Mucosa of descending colon (tissue), 3 donors: ENCODE measurements at regions not wholly inside any gene's neighbourhood (a gene's known extent, or its start where the extent isn't known, plus 50 kb on each side); places are given as distances from the start of the nearest gene placed in this dataset.

Source experiments
- ATAC-seq: fragments of 200-7000 bp; cut with Tn5 transposase; one replicate; pipeline ENCODE4 v1.9.1; 2020; ENCODE audit warnings: mild to moderate bottlenecking, moderate library complexity
- DNase-seq, 3 donors: peaks; one replicate each; pipeline ENCODE4 v3.0.0-alpha.2; 2020
- H3K36me3 ChIP-seq: fragments of 200-600 bp; one replicate; pipeline ENCODE4 v1.8.0; 2021; ENCODE audit warnings: low read depth, mild to moderate bottlenecking
- H3K4me1 ChIP-seq: fragments of 200-600 bp; one replicate; pipeline ENCODE4 v1.8.0; 2021; ENCODE audit warnings: low read depth, mild to moderate bottlenecking
- H3K4me3 ChIP-seq: fragments of 200-600 bp; one replicate; pipeline ENCODE4 v1.8.0; 2021; ENCODE audit warnings: mild to moderate bottlenecking
- H3K9me3 ChIP-seq: fragments of 200-600 bp; one replicate; pipeline ENCODE4 v1.8.0; 2021; ENCODE audit warnings: mild to moderate bottlenecking
- intact Hi-C, 2 donors: fragments of 100-400 bp; cut with DNase I in 1 of 2; cut with micrococcal nuclease in 1 of 2; formaldehyde crosslinking; loops; one replicate each; pipeline versions ENCODE4 v1.11.0 to v1.11.1; 2022; cut with DNase I, micrococcal nuclease
- TF ChIP-seq, protein P1 (sequence below): fragments of 200-600 bp; IDR thresholded peaks from one replicate; pipeline ENCODE4 v1.8.0; 2022; ENCODE audit warnings: antibody characterized with exemption, mild to moderate bottlenecking
- donor health status: DM: no; HTN: no; CAD: no; lungs with moderate emphysema.
- donor health status: DM: no; HTN: no; CAD: no.
- donor health status: DM: no; HTN: yes; CAD: no.

DNA sequence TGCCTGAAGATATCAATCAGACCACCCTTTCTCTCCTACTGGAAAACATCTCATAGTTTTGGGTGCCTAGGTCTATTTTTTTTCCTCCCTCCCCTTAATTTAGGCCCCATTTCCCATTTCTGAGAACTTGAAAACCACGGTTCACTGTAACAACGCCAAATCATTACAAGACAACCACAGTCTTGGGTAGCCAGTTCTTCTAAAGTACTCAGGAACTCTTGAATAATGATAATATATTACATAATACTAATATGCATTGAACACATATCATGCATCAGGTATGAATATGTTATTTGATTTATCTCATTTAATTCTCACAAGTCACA is 185.1 kb upstream of the ADO start:
- Histone ChIP-seq H3K4me3 (no peak overlapping the region), H3K4me1 (no peaks in the 10 kb centered on the region), H3K9me3 (no peaks in the 10 kb centered on the region), H3K36me3 (no peaks in the 10 kb centered on the region)
- DNase-seq, result no peak
- TF ChIP-seq, protein P1, sequence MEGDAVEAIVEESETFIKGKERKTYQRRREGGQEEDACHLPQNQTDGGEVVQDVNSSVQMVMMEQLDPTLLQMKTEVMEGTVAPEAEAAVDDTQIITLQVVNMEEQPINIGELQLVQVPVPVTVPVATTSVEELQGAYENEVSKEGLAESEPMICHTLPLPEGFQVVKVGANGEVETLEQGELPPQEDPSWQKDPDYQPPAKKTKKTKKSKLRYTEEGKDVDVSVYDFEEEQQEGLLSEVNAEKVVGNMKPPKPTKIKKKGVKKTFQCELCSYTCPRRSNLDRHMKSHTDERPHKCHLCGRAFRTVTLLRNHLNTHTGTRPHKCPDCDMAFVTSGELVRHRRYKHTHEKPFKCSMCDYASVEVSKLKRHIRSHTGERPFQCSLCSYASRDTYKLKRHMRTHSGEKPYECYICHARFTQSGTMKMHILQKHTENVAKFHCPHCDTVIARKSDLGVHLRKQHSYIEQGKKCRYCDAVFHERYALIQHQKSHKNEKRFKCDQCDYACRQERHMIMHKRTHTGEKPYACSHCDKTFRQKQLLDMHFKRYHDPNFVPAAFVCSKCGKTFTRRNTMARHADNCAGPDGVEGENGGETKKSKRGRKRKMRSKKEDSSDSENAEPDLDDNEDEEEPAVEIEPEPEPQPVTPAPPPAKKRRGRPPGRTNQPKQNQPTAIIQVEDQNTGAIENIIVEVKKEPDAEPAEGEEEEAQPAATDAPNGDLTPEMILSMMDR, result no peak
- ATAC-seq, result no peak
- intact Hi-C loops, result no loop called here

DNA sequence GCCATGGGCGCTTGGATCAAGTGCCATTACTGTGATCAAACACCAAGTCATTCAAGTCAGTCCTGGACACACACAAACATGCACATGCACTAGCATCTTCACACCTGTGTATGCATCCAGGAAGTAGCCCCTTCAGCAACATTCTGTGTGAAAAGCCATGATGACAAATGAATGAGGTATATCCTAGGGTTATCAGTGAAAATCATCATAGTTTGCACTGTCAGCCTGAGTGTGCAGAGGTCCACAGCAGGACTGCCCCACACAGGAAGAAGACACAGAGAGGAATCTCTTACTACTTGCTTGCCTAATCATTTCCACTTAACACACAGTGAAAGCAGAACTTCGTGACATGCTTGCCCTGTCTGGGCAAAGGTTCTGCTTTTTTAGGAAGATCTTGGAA is 184.0 kb upstream of the ADO start:
- no peak for DNase-seq
- TF ChIP-seq, protein P1, result no peak

DNA sequence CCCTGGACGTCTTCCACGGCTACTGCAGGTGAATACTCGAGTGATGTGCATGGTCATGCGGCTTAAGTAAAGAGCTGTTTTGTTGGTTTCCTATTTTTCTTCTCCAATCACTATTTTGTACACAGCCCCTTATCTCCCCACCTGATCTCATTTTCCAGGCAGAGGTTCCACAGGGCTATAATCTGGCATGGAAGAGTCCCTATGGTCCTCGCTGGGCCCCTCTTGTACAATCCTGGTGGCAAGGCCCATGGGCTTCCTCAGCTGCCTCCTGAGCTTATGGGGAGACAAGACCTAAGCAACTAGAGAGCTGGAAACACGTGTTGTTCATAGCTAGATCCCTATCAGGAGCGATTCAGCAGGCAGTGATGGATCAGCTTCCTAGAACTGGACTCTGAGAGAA is 181.3 kb upstream of the ADO start:
- ATAC-seq, result no peak

More for the DNA sequence above, 184.0 kb upstream of the ADO start:
- H3K4me1 ChIP-seq, result no peaks in the 10 kb centered on the region
- no peaks in the 10 kb centered on the region for H3K36me3 ChIP-seq
- intact Hi-C loops, result no loop called here
- no peak overlapping the region for H3K4me3 ChIP-seq
- ATAC-seq, result peak; percentile 61
- no peaks in the 10 kb centered on the region for H3K9me3 ChIP-seq

DNA sequence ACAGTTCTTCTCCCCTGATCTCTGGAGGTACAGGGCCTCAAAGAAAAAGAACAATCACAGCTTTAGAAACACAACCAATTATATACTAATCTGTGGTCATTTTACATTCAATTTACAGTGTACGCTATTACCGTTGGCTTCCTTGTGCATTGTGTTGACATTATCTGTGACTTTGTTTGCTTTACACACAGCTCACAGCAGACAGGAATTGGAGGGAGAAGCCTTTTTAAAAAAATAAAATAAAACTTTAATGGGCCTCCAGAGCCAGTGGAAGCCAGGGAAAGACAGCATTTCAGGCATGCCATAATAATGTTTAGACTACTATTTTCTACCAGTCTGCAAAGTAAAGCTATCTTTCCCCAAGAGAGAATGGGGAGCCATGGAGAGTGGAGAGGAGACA is 179.0 kb upstream of the ADO start:
- Histone ChIP-seq H3K4me3 (no peak overlapping the region), H3K4me1 (no peaks in the 10 kb centered on the region), H3K9me3 (no peaks in the 10 kb centered on the region), H3K36me3 (no peaks in the 10 kb centered on the region)
- DNase-seq (no peak), ATAC-seq (no peak)
- intact Hi-C loops, result no loop called here
- TF ChIP-seq, protein P1, result no peak

More for the DNA sequence above, 181.3 kb upstream of the ADO start:
- Histone ChIP-seq H3K36me3 (no peaks in the 10 kb centered on the region), H3K4me1 (no peaks in the 10 kb centered on the region), H3K4me3 (no peak overlapping the region), H3K9me3 (no peaks in the 10 kb centered on the region)
- TF ChIP-seq, protein P1, result no peak
- intact Hi-C loops, result no loop called here
- no peak for DNase-seq

DNA sequence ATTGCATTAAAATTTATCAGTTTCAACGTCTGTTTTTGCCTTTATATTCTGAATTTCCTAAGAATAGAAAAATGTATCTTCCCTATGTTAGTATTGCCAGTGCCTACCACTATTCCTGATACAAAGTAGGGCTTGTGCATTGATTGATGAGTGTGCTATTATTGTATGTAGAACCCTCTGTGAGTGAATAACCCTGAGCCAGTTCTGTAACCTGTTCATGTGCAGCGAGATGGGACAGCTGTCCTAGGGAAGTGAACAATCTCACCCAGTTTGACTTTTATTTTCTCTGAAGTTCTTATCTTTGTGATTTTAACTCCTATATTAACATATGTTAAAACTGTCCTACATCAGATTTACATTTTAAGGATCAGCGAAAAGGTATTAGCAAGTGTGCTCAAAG is 178.4 kb upstream of the ADO start:
- Histone ChIP-seq H3K4me1 (no peaks in the 10 kb centered on the region), H3K36me3 (no peaks in the 10 kb centered on the region), H3K9me3 (no peaks in the 10 kb centered on the region), H3K4me3 (no peak overlapping the region)
- intact Hi-C loops, result no loop called here
- DNase-seq (no peak), ATAC-seq (no peak)
- TF ChIP-seq, protein P1, result no peak

DNA sequence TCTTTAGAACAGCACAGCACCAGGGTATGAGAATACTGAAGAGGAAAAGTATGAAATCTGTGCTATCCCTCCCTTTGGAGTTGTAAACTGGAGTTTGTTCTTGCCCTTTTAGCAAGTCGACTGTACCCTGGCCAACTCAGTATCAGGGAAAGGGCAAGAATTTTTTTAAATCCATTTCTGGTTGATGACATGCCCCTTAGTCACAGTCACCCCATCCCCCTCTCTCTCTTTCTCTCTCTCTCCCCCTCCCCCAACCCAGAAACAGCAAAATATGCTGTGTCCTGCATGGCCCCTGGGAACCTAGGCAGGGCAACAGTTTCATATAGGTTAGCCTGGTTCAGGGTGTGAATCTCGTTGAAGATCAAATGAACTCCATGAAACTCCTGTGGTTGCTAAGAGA is 177.7 kb upstream of the ADO start:
- no peaks in the 10 kb centered on the region for H3K4me1 ChIP-seq
- H3K36me3 ChIP-seq, result no peaks in the 10 kb centered on the region
- TF ChIP-seq, protein P1, result no peak
- H3K9me3 ChIP-seq, result no peaks in the 10 kb centered on the region
- no peak for ATAC-seq
- intact Hi-C loops, result no loop called here
- no peak overlapping the region for H3K4me3 ChIP-seq
- DNase-seq, result no peak
